NCI-H510A treated with DMSO at 0.1 percent for 48 hours (cell line): ENCODE measurements at regions not wholly inside any gene's neighbourhood (a gene's known extent, or its start where the extent isn't known, plus 50 kb on each side); places are given as distances from the start of the nearest gene placed in this dataset.
A peak's percentile ranks its signal among the peaks of the same experiment; 100 is the strongest.
"Not testable (repeated sequence)": the region's sequence is repeated elsewhere in the genome, so short reads cannot be mapped to it uniquely, and the experiment has no call there.

Experiments used
- DNase-seq: peaks from one replicate; lab custom pipeline; 2025; lab: John Stamatoyannopoulos, UW

- no peak for DNase-seq
Measured at GRCh38 chr17:16870253-16871245, 101.4 kb downstream of the TNFRSF13B start.

- DNase-seq = not testable (repeated sequence)
Measured at GRCh38 chr17:16869531-16870252, 102.2 kb downstream of the TNFRSF13B start.

GRCh38 chr17:16868616-16869015, 103.3 kb downstream of the TNFRSF13B start:
- not testable (repeated sequence) for DNase-seq

GRCh38 chr17:16867545-16867944, 104.4 kb downstream of the TNFRSF13B start:
- peak; percentile 66 for DNase-seq

- DNase-seq = not testable (repeated sequence)
Measured at GRCh38 chr17:16866841-16867240, 105.1 kb downstream of the TNFRSF13B start.

GRCh38 chr17:16866436-16866835, 105.5 kb downstream of the TNFRSF13B start:
- no peak for DNase-seq

- DNase-seq = not testable (repeated sequence)
Measured at GRCh38 chr17:16865704-16866103, 106.2 kb downstream of the TNFRSF13B start.

GRCh38 chr17:16865077-16865613, 106.8 kb downstream of the TNFRSF13B start:
- not testable (repeated sequence) for DNase-seq

- not testable (repeated sequence) for DNase-seq
Measured at GRCh38 chr17:16864462-16865076, 107.3 kb downstream of the TNFRSF13B start.

- not testable (repeated sequence) for DNase-seq
Measured at GRCh38 chr17:16861152-16861551, 110.8 kb downstream of the TNFRSF13B start.

- DNase-seq = not testable (repeated sequence)
Measured at GRCh38 chr17:16860467-16860866, 111.5 kb downstream of the TNFRSF13B start.

- not testable (repeated sequence) for DNase-seq
Measured at GRCh38 chr17:16859515-16859914, 112.4 kb downstream of the TNFRSF13B start.

- not testable (repeated sequence) for DNase-seq
Measured at GRCh38 chr17:16857746-16858145, 114.2 kb downstream of the TNFRSF13B start.

- DNase-seq = not testable (repeated sequence)
Measured at GRCh38 chr17:16856846-16857245, 115.1 kb downstream of the TNFRSF13B start.

GRCh38 chr17:16856171-16856570, 115.7 kb downstream of the TNFRSF13B start:
- DNase-seq = not testable (repeated sequence)

- DNase-seq = not testable (repeated sequence)
Measured at GRCh38 chr17:16854636-16855035, 117.3 kb downstream of the TNFRSF13B start.

GRCh38 chr17:16853661-16854320, 118.1 kb downstream of the TNFRSF13B start:
- DNase-seq = no peak

- not testable (repeated sequence) for DNase-seq
Measured at GRCh38 chr17:16849861-16850260, 122.1 kb downstream of the TNFRSF13B start.

GRCh38 chr17:16848997-16849396, 122.9 kb downstream of the TNFRSF13B start:
- DNase-seq = not testable (repeated sequence)

- not testable (repeated sequence) for DNase-seq
Measured at GRCh38 chr17:16845098-16845497, 126.8 kb downstream of the TNFRSF13B start.

GRCh38 chr17:16844669-16845068, 127.2 kb downstream of the TNFRSF13B start:
- DNase-seq = not testable (repeated sequence)
